GM19372 (cell line): ENCODE measurements at regions not wholly inside any gene's neighbourhood (a gene's known extent, or its start where the extent isn't known, plus 50 kb on each side); places are given as distances from the start of the nearest gene placed in this dataset.
"Not testable (repeated sequence)": the region's sequence is repeated elsewhere in the genome, so short reads cannot be mapped to it uniquely, and the experiment has no call there.

ENCODE experiments used
- ATAC-seq: cut with Tn5 transposase; IDR thresholded peaks from one replicate; pipeline ENCODE4 v1.9.1; 2021; ENCODE audit warnings: mild to moderate bottlenecking, low read depth, moderate library complexity; ENCODE audit not compliant: unreplicated experiment

DNA sequence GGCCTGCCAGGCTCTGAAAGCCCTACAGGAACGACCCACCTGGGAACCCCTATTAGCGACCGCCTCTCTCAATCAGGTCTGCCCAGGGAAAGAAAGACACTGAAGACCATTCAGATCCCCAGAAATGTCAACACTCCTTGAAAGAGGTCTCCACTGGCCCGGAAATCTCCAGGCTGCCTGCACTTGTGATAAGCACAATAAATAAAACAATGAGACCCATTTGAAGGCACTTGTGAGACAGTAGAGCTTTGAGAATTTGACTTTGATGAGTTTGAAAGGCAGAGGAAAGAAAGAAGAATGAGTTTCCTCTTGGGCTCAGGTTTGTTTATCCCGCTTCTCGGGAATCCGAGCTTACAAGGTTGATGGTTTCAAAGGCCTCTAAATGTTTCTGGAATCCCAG is 416.3 kb downstream of the BUD13 start:
- ATAC-seq: no peak

DNA sequence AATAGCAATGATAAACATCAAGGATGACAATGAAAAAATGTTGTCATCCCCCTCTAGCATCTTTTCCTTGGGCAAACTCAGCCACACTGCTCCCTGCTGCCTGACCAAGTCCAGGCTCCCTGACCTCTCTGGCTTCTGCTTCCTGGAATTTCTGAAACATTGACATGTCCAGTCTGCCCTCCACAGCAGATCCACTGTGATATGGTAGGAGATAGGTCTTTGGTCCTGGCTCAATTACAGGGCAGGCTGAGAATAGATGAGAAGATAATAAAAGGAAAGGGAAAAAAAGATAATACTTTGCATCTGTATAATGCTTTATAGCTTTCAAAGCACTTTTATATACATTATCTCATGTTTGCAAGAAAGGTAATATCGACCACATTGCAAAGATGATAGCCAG is 417.7 kb downstream of the BUD13 start:
- no peak for ATAC-seq

DNA sequence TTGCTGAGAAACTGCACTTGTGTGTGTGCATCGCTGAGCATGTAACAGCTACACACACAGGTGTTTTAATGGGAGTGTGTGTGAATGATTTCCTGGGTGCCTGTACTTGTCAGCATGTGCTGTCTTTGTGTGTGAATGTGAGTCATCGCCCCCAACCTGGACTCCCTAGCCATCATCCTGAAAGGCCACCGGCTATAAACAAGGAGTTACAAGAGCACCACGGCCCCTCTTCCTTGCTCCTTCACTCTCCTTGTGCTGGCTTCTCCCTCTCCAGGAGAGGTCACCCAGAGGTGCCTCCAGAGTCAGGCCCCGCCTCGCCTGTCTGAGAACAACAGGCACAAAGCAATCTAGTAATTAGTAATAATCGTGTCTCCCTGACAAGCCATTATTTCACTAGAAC is 419.2 kb downstream of the BUD13 start:
- no peak for ATAC-seq

DNA sequence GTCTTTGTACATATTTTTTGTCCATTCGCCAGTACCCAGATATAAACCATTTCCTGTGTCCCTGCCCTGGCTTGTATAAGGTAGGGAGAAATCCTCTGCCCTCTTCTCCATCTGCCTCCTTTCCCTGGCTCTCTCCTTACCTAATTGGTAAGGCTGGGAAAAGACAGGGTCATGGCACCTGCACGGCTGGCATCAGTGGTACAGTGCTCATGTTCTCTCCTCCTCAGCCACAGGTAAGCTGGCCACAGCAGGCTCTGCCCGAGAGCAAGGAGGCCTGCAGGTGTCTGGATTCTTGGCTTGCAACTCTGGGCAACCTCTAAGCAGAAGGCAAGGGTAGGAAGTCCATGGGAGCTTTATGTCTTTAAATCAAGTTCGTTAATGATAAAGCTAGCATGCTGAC is 419.9 kb downstream of the BUD13 start:
- no peak for ATAC-seq

DNA sequence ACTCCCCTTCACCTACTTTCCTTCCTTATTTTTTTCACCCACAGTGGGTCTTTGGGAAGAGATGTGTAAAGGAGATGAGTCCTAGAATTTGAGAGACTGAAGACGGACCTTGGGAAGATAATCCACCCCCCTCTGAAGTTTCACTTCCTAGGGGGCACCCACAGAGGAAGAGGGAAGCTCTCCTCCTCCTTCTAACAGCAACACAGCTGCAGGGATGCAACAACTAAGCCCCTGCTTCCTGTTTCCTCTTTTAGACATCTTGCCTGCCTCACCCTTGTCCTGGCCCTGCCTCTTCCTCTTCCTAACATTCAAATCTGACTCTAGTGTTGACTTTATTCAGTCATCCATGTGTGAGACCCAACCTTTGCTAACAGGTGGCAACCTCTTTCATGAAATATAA is 424.6 kb downstream of the BUD13 start:
- ATAC-seq: no peak

DNA sequence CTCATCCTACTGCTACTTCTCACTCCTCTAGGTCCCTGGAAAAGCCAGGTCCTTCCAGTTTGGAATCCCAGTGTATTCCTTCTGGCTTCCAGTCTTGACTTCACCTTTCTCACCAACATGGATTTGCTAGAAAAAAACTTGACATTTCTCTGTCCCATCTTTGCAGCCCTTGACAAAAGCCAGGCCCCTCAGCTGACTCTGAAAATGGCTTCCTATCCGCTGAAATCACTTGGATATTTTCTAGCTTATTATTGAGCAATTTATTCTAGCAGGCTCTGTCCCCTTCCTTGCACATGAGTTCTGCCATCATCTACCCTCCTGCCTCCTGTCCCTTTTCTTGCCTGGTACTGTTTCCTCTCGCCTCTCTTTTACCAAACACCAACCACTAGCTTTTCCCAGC is 427.2 kb downstream of the BUD13 start:
- ATAC-seq: no peak

DNA sequence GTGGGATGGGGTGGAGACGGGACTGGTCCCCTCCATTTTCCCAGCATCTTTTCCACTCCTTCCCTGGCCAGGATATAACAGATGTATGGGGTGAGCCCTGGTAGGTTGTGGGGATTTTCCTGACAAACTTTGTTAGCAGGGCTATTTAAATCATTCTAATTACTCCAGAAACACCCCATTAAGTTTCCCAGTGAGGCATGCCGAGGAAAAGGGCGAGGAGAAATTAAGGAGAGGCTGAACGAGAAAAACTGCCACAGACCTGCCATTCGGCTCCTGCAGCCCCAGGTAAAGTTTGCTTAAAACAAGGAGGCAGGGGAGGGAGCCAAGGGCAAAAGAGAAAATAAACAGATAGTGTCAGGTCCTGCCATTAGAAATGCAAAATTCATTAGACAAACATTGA is 428.2 kb downstream of the BUD13 start:
- no peak for ATAC-seq

DNA sequence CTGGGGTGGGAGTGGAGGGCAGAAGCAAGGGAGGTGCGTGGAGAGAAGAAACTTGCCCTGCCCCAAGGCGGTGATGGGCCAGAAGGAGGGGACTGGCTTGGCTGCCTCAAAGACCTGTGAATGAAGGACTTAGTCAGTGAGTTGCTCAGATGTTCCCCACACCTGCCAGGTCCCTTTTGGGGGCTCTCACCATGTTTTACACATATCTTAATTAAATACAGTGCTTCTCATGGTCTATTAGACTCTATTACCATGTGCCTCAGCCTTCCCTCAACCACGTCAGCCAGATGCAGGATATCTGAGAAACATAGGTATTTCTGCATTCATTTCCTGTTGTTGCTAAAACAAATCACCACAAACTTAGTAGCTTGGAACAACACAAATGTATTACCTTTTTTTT is 429.5 kb downstream of the BUD13 start:
- no peak for ATAC-seq

DNA sequence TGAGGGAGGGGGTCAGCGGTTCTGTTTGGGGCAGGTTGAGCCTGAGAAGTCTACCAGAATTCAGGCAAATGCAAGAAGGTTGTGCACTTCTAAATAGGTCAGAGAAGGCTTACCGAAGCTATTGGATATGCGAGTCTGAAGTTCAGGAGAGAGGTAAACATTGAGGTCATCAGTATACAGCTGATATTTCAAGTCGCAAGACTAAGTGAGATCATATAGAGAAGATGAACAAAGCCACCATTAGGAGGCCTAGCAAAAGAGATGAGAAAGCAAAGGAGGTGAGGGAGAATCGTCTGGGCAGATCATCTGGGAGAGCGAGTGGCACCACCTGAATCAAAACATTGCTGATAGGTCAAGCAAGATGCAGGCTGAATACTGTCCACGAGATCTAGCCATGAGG is 430.6 kb downstream of the BUD13 start:
- ATAC-seq: no peak

DNA sequence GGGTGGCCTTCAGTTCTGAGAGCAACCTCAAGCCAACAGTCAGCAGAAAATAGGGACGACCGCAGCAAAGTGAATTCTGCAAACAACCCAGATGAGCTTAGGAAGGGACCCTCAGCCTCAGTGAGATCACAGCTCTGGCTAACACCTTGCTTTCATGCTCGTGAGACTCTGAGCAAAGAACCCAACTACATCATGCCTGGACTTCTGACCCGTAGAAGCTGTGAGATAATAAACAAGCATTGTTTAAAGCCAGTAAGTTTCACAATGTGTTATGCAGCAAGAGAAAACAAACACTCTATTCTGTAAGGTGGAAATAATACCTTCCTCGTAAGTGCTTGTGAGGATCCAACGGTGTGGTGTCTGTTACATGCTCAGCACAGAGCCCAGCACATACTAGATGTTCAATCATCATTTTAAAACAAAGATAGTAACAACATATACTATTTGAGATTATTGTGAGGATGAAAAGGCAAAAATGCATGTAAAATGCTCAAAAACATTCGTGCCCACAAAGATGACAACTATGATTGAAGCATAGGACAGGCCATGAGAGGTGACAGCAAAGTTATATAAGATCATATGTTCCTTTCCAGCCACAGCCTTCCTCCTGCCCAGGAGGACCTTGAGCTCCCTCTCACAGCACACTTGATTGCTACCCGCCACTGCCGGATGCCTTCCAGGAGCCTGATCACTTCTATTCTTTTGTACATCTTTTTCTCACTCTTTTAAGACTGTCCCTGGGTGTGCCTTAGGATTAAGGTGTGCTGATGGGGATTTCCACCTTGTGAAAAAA is 433.3 kb downstream of the BUD13 start:
- ATAC-seq: no peak

DNA sequence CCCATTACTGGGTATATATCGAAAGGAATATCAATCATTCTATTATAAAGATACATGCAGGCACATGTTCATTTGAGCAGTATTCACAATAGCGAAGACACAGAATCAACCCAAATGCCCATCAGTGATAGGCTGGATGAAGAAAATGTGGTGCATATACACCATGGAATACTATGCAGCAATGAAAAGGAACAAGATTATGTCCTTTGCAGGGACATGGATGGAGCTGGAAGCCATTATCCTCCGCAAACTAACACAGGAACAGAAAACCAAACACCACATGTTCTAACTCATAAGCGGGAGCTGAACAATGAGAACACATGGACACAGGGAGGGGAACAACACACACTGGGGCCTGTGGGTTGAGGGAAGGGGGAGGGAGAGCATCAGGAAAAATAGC is 434.3 kb downstream of the BUD13 start:
- ATAC-seq: not testable (repeated sequence)

DNA sequence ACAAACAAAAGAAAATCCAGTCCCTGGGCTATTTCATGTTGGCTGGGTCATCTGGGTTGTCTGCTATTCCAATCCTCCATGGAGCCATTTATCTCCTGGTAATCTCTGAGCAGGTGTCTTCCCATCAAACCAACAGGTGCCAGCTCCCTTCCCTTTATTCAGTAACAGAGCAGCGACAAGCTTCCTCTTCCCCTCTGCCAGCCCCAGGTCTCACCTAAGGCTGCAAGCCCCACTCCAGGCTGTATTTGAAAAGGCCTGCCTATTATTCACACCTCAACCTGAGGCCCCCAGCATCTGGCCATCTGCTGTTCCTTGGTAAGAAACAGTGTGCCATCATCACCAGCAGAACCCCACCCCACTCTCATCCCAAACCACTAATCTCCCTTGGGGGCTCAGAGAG is 436.2 kb downstream of the BUD13 start:
- no peak for ATAC-seq

DNA sequence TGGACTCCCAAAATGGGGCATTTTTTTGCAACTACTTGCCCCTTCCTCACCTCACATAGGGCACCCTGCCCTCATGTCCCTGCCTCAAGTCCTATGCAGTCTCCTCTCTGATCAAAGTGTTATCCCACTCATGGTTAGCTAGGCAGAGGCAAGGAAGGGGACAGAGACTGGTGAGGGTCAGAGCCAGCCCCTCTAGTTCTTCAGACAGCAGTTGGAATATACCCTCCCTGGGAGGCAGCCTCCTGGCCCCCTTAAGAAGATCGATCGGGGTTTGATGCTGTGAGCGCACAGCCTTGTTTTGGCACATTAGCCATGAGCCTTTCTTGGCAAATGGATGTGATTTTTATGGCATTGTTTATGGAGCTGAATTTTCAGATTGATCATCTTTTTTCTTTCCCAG is 436.9 kb downstream of the BUD13 start:
- ATAC-seq: no peak

DNA sequence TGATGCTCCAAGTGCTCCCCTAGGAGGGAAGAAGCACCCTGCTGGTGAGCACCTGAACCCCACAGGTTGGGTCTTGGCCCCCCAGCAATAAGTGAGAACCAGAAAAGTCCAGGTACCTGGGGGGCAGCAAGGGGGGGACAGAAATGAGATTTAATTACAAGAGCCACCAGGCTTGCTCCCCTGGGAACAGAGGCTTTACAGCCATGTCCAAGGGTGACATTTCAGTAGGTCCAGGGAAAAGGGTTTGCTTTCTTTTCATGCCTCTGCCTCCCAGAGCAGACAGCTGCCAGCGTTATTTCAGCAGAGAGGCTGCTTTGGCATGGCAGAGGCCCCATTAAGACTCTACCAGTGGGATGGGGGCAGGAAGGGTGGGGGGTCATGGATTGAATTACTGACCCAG is 437.7 kb downstream of the BUD13 start:
- ATAC-seq: no peak

DNA sequence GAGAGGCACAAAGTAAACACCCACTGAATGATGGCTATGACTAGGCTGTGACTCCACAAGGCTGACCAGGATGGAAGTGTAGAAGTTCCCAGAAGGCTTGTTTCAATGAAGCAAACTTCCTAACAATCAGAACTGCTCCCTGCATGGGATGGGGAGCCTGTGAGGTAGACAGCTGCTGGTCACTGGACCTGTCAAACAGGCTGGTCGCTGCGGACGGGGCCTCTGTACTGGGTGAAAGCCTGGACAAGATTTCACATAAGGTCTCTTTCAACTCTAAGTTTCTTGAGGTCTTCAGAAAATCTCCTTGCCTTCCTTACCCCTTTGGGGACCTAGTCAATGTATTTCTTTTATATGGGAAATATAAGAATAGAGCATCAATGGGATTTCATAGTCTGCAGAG is 438.2 kb downstream of the BUD13 start:
- ATAC-seq: no peak

DNA sequence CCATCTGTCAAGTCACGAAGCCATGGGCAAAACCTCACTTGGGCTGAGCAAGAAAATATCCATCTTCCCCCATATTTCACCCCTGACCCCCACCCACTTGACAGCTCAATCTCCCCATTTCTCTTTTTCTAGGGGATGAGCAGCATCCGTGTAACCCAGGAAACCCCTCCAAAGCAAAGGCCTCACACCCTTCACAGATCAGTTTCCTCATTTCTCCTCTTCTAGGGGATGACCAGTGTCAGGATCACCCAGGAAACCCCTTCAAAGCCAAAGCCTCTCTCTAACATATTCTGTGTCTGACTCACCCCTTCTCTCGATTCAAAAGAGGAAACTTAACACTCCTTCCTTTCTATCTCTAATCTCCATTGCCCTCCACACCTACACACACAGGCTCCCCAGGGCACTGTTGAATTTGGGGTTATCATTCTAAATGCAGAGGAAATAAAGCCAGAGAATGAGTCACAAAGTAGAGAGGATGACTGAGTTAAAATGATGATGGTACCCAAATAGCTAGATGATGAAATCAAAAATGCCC is 439.7 kb downstream of the BUD13 start:
- no peak for ATAC-seq

DNA sequence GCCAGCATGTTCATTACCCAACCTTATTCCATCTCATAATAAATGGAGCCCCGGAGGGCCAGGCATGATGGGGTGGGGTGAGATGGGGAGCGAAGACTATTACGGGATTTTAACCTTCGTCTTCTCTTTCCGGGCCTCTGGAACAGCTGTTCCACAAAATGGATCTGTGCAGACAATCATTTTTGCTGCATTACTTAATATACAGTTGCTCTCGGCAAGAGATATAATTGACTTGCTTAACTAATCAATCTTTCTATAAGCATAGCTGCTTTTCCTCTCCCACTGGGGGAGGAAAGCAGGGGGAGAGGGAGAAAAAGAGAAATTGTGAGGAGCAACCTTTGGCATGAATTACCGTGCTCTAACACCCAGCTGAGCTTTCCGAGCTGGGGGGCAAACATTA is 440.4 kb downstream of the BUD13 start:
- ATAC-seq: no peak

DNA sequence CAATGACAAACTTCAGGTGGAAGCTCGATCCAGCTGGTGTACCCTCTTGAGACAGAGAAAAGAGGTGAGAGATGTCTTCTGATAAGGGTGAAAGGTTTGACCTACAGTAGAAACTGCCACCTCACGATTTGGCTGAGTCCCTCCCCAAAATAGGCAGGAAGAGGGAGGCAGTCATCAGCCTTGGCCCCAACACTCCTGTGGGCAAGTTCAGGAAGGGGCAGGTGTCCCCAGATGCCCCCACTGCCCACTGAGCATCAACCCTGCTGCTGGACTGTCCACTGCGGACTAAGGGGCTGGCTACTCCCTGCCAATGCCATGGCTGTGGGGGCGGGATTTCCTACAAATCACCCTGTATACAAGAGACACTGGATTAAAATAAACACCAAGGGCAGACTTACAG is 441.4 kb downstream of the BUD13 start:
- no peak for ATAC-seq

DNA sequence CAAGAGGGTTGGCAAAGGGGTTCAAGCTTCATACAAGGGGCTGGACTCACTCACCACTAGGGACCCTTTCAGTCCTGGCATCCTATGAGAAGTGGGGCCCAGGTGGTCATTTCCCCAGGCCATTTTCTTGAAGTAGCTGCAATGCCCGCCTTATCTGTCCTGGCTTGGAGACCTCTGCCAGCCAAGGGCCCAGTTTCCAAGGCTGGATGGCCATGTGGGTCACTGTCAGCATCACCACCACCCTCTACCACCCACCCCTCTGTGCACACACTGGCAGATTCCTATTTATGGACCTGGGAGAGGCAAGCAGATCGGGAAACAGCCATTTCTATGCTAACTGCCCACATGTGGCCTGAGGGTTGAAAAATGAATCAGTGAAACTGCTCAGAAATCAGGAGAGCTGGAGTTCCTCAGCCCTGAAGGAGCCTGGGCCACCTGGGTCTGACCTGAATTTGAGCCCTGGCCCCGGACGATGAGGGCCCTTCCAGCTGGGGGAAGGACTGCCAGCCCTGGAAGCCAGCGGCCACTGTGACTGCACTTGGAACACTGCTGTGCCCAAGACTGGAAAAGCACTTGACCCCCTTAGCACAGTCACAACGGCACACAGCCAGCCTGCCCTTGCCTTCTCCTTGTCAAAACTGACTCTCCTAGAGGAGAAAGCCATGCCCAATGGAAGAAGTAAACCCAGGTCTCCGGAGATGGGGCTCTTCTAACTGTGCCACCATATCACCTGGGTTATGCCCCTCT is 442.2 kb downstream of the BUD13 start:
- ATAC-seq: no peak

DNA sequence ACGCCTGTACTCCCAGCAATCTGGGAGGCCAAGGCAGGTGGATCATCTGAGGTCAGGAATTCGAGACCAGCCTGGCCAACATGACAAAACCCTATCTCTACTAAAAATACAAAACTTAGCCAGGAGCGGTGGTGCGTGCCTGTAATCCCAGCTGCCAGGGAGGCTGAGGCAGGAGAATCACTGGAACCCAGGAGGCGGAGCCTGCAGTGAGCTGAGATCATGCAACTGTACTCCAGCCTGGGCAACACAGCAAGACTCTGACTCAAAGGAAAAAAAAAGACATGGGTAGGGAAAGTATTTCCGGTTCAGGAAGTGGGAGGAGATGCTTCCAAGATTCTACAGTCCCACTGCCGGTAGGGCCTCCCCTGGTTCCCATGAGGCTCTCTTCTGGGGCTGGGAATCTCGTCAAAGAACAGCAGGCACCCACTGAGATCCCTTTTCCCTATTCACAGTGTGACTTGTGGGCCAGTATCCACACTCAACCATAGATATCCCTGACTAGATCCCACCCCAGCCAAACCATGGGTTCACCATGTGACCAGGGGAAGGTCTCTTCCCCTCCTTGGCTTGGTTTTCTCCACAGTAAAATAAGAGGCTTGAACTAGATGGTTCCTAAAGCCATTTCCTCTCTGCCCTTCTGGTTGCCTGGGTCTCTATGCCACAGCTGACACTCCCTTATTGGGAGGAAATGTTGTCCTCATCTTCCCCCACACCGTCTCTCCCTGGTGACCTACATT is 443.3 kb downstream of the BUD13 start:
- no peak for ATAC-seq

DNA sequence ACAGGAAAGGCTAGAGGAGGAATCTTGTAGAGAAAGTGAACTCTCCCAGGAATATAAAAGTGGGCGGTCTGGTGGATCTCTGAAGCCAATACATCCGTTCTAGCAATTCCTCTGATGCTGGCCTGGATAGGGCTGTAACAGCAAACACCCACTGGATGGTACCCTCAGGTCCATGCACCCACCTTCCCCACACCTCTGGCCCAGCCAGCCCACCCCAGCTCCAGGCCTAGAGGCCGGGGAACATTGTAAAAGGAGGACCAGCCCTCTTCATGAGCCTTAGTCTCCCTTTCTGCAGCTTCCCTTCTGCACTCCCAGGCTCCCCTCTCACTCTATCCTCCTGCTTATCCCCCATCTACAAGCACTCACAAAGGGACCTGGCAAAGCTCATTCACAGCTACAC is 443.9 kb downstream of the BUD13 start:
- no peak for ATAC-seq
